Upper lobe of left lung (tissue), 6 donors: ENCODE measurements at regions not wholly inside any gene's neighbourhood (a gene's known extent, or its start where the extent isn't known, plus 50 kb on each side); places are given as distances from the start of the nearest gene placed in this dataset.

ENCODE experiments used
- ATAC-seq, 2 donors: fragments of 200-7000 bp; cut with Tn5 transposase; one replicate each; pipeline ENCODE4 v1.9.1; 2022; ENCODE audit warnings: mild to moderate bottlenecking in 2 of 2, moderate library complexity in 2 of 2; ENCODE audit not compliant: low FRiP score in 2 of 2
- DNase-seq, 2 donors: peaks; one replicate each; pipeline ENCODE4 v3.0.0-alpha.2; 2019 to 2020
- H3K27ac ChIP-seq, 4 donors: fragments of 200-600 bp; sonication (generic); one replicate each; pipeline ENCODE4 v1.5.1; 2016 to 2019
- H3K27me3 ChIP-seq, 4 donors: fragments of 200-600 bp; sonication (generic); one replicate each; pipeline ENCODE4 v1.5.1; 2017 to 2019
- H3K36me3 ChIP-seq, 4 donors: fragments of 200-600 bp; sonication (generic); one replicate each; pipeline ENCODE4 v1.5.1; 2016 to 2019
- H3K4me1 ChIP-seq, 4 donors: fragments of 200-600 bp; sonication (generic); one replicate each; pipeline ENCODE4 v1.5.1; 2018 to 2019
- H3K4me3 ChIP-seq, 4 donors: fragments of 200-600 bp; sonication (generic); one replicate each; pipeline ENCODE4 v1.5.1; 2017 to 2019; ENCODE audit warnings: mild to moderate bottlenecking in 2 of 4, moderate library complexity in 1 of 4
- H3K9me3 ChIP-seq, 4 donors: fragments of 200-600 bp; sonication (generic); one replicate each; pipeline ENCODE4 v1.5.1; 2018 to 2019
- CTCF ChIP-seq, 6 experiments: fragments of 450-650 bp in 4 of 6; fragments of 200-600 bp in 2 of 6; sonication (generic) in 2 of 6; IDR thresholded peaks; one replicate each; pipeline ENCODE4 v1.5.1; 2016 to 2019; ENCODE audit warnings: antibody characterized with exemption in 6 of 6
- EP300 ChIP-seq, 4 donors: sonication (generic); formaldehyde crosslinking; IDR thresholded peaks; one replicate each; pipeline ENCODE4 v1.5.1; 2017; ENCODE audit warnings: antibody characterized with exemption in 4 of 4, control low read depth in 2 of 4
- POLR2A ChIP-seq, 4 donors: fragments of 450-650 bp; IDR thresholded peaks; one replicate each; pipeline ENCODE4 v1.5.1; 2016 to 2017; ENCODE audit warnings: antibody characterized with exemption in 4 of 4, mild to moderate bottlenecking in 2 of 4
- POLR2AphosphoS5 ChIP-seq, 2 donors: sonication (generic); formaldehyde crosslinking; IDR thresholded peaks; one replicate each; pipeline ENCODE4 v1.5.1; 2017; ENCODE audit warnings: antibody characterized with exemption in 2 of 2
- WGBS, 2 donors: methylation state at CpG; one replicate each; pipeline ENCODE4 v1.1.5; 2017 to 2018; 5-methylcytosine and 5-hydroxymethylcytosine counted together
- donor health status: DM: no; HTN: no; CAD: no; lungs with moderate emphysema.
- donor health status: DM: no; HTN: yes; CAD: no; lungs with severe emphysema.

DNA sequence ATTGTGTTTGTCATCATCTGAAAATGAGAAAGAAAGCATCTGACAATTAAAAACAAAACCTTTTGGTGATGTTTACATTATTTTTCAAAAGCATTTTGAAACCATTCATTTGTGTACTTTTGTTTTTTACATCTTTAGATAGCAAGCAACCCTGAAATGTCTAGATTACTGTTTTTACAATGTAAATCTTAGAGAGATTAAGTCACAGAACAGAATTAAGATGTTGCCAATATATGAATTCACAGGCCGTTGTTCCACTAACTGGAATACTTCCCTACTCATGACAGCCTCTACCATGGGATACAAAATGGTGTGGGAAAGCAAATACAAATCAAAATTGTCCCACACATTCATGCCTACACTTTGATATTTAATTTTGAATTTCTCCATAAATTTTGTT, 480.0 kb upstream of the ZEB2 start:
- ATAC-seq (no peak), DNase-seq (no peak)
- 81 to 94% methylated on average over 1 of the region's 1 CpG for WGBS, 2 donors
- Histone ChIP-seq H3K27me3 (no peaks in the 10 kb centered on the region), H3K9me3 (no peaks in the 10 kb centered on the region), H3K36me3 (no peaks in the 10 kb centered on the region), H3K4me1 (no peaks in the 10 kb centered on the region), H3K27ac (no peak overlapping the region), H3K4me3 (no peak overlapping the region)
- TF ChIP-seq EP300 (IDR thresholded peaks at IDR 0.05) = no peak
- no peak for TF ChIP-seq POLR2A (IDR thresholded peaks at IDR 0.05)
- TF ChIP-seq CTCF (IDR thresholded peaks at IDR 0.05) = no peak
- no peak for TF ChIP-seq POLR2AphosphoS5 (IDR thresholded peaks at IDR 0.05)

DNA sequence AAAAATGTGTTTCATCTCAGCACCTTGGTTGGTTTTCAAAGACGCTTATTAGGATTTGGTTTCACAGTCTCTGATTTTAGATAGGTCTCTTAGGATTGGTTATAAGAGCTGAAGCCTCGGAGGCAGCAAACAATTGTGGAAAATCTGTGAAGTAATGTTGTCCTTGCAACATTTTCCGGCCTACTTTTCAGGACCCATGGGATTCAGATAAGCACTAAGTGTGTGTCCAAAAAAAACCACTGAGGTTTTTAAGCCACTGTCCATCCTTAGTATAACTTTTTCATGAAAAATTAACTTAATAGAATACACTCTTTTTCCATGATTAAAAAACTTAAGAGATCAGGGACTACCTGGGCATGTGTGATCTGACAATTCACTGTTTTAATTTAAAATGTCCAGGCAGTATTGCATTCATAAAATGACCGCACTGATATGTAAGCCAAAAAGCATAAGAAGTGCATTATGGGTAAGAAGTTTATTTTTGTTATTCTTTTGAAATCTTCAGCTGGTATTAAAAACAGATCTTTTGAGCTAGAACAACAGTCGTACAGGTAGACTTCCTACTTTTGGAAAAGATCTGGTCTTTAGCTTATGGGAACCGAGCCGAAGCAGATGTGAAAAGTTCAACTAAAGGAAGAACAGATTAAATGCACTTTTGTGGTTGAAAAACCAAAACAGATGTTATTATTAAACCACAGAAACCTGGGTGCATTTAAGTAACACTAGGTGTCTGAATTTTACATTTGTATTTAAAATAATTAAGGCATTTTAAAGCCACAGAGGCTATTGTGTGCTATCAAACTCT, 479.4 kb upstream of the ZEB2 start:
- ATAC-seq (peak in 1 of 2 donors; percentile 74), DNase-seq (no peak)
- WGBS, 2 donors = 86 to 90% methylated on average over 7 of the region's 7 CpGs
- Histone ChIP-seq H3K27me3 (no peaks in the 10 kb centered on the region), H3K36me3 (no peaks in the 10 kb centered on the region), H3K27ac (no peak overlapping the region), H3K9me3 (no peaks in the 10 kb centered on the region), H3K4me3 (no peak overlapping the region), H3K4me1 (no peaks in the 10 kb centered on the region)
- TF ChIP-seq CTCF (IDR thresholded peaks at IDR 0.05) (no peak), EP300 (IDR thresholded peaks at IDR 0.05) (no peak), POLR2AphosphoS5 (IDR thresholded peaks at IDR 0.05) (no peak), POLR2A (IDR thresholded peaks at IDR 0.05) (no peak)

DNA sequence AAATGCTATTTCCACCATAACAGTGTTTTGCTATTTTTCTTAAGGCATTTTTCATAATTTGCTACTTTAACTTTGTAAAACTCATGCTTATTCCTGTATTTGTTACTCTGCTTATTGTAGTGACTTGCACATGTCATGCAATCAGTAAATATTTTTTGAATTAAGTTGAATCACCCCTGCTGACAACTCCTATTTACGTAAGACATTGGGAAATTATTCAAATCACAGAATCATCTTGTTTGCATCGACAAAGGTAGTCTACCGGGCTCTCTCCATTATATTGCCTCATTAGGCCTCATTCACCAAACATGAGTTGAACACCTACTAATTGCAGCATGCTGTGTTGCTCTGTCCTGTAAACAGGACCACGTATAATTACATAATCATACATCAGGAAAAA, 478.5 kb upstream of the ZEB2 start:
- DNase-seq = no peak
- Histone ChIP-seq H3K27ac (no peak overlapping the region), H3K4me1 (no peaks in the 10 kb centered on the region), H3K36me3 (no peaks in the 10 kb centered on the region), H3K27me3 (no peaks in the 10 kb centered on the region), H3K4me3 (no peak overlapping the region), H3K9me3 (no peaks in the 10 kb centered on the region)
- WGBS, 2 donors = 70 to 72% methylated on average over 4 of the region's 4 CpGs
- ATAC-seq = no peak
- no peak for TF ChIP-seq EP300 (IDR thresholded peaks at IDR 0.05)
- TF ChIP-seq POLR2AphosphoS5 (IDR thresholded peaks at IDR 0.05) = no peak
- TF ChIP-seq POLR2A (IDR thresholded peaks at IDR 0.05) = no peak
- no peak for TF ChIP-seq CTCF (IDR thresholded peaks at IDR 0.05)

- Histone ChIP-seq H3K4me1 (no peaks in the 10 kb centered on the region), H3K9me3 (no peaks in the 10 kb centered on the region), H3K36me3 (no peaks in the 10 kb centered on the region), H3K4me3 (no peak overlapping the region), H3K27ac (peak overlapping the region in 1 of 4 donors; percentile 2), H3K27me3 (no peaks in the 10 kb centered on the region)
- ATAC-seq = peak in 1 of 2 donors; percentile 48
- WGBS, 2 donors = 43 to 47% methylated on average over 5 of the region's 5 CpGs
- no peak for TF ChIP-seq POLR2A (IDR thresholded peaks at IDR 0.05)
- no peak for TF ChIP-seq EP300 (IDR thresholded peaks at IDR 0.05)
- TF ChIP-seq POLR2AphosphoS5 (IDR thresholded peaks at IDR 0.05) = no peak
- no peak for TF ChIP-seq CTCF (IDR thresholded peaks at IDR 0.05)
- DNase-seq = no peak
Observed at GRCh38 chr2:144996225-144996795, 476.4 kb upstream of the ZEB2 start.
